Adrenal gland (tissue), 9 donors: ENCODE measurements at regions not wholly inside any gene's neighbourhood (a gene's known extent, or its start where the extent isn't known, plus 50 kb on each side); places are given as distances from the start of the nearest gene placed in this dataset.

Experiments used
- DNase-seq, 7 donors: peaks; one replicate each; pipeline ENCODE4 v3.0.0-alpha.2; 2019 to 2020
- H3K27ac ChIP-seq, 5 donors: fragments of 200-600 bp; sonication (generic) in 4 of 5; 1 replicate in 3 of 5; 2 replicates in 2 of 5; pipeline versions ENCODE4 v1.5.1 to v1.8.0; 2016 to 2020; ENCODE audit warnings: mild to moderate bottlenecking in 1 of 5
- H3K27me3 ChIP-seq: fragments of 200-600 bp; 2 replicates; pipeline ENCODE4 v1.8.0; 2021
- H3K36me3 ChIP-seq, 2 donors: fragments of 200-600 bp; replicated peaks in 1 of 2; 1 replicate in 1 of 2; 2 replicates in 1 of 2; pipeline versions ENCODE4 v1.5.1 to v1.8.0; 2018 to 2022
- H3K4me1 ChIP-seq, 2 donors: fragments of 200-600 bp; replicated peaks in 1 of 2; 1 replicate in 1 of 2; 2 replicates in 1 of 2; pipeline versions ENCODE4 v1.5.1 to v1.8.0; 2018 to 2021
- H3K4me3 ChIP-seq, 4 donors: fragments of 200-600 bp; sonication (generic) in 3 of 4; one replicate each; pipeline ENCODE4 v1.5.1; 2016 to 2018
- H3K9me3 ChIP-seq, 3 donors: fragments of 200-600 bp; sonication (generic) in 1 of 3; replicated peaks in 1 of 3; 1 replicate in 2 of 3; 2 replicates in 1 of 3; pipeline versions ENCODE4 v1.5.1 to v1.8.0; 2016 to 2021
- POLR2A ChIP-seq, 2 donors: fragments of 450-650 bp; IDR thresholded peaks; one replicate each; pipeline ENCODE4 v1.6.1; 2017; ENCODE audit warnings: antibody characterized with exemption in 2 of 2, mild to moderate bottlenecking in 2 of 2, moderate library complexity in 1 of 2
- WGBS, 4 donors: extraction: QIAGEN DNeasy Blood & Tissue Kit in 2 of 4; methylation state at CpG; one replicate each; pipeline versions ENCODE4 v1.1.5 to v1.1.7; 2013 to 2017; 5-methylcytosine and 5-hydroxymethylcytosine counted together
- intact Hi-C, 2 donors: fragments of 100-400 bp; cut with DNase I; formaldehyde crosslinking; loops; one replicate each; pipeline versions ENCODE4 v1.14.1 to v1.15.0; 2022 to 2023
- TF ChIP-seq, protein P1 (sequence below), 6 experiments: fragments of 450-650 bp in 4 of 6; fragments of 200-600 bp in 2 of 6; sonication (generic) in 1 of 6; IDR thresholded peaks; 1 replicate in 5 of 6; 2 replicates in 1 of 6; pipeline versions ENCODE4 v1.5.1 to v1.8.0; 2016 to 2021; ENCODE audit warnings: antibody characterized with exemption in 6 of 6, mild to moderate bottlenecking in 2 of 6, moderate library complexity in 1 of 6
- donor health status: healthy with polysubstance abuse.
- donor health status: Bipolar disorder and iron deficiency.
- donor health status: DM: yes; HTN: yes; CAD: no.
- donor health status: DM: no; HTN: no; CAD: no.
- donor health status: DM: no; HTN: no; CAD: no.

DNA sequence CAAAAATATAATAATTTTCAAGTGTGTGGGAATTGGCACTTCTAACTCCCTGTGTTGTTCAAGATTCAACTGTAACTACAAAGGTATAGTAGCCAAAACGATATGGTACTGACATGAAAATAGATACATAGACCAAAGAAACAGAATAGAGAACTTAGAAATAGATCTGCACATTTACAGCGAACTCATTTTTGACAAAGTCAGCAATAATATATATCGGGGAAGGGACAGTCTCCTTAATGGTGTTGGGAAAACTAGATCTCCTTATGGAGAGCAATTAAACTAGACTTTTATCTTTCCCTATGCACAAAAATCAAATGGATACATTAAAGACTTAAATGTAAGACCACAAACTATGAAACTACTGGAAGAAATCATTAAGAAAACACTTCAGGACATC, 1530.6 kb upstream of the SLC39A10 start:
- H3K4me1 ChIP-seq: no peaks in the 10 kb centered on the region
- no peak for TF ChIP-seq POLR2A (IDR thresholded peaks at IDR 0.05)
- TF ChIP-seq, protein P1, sequence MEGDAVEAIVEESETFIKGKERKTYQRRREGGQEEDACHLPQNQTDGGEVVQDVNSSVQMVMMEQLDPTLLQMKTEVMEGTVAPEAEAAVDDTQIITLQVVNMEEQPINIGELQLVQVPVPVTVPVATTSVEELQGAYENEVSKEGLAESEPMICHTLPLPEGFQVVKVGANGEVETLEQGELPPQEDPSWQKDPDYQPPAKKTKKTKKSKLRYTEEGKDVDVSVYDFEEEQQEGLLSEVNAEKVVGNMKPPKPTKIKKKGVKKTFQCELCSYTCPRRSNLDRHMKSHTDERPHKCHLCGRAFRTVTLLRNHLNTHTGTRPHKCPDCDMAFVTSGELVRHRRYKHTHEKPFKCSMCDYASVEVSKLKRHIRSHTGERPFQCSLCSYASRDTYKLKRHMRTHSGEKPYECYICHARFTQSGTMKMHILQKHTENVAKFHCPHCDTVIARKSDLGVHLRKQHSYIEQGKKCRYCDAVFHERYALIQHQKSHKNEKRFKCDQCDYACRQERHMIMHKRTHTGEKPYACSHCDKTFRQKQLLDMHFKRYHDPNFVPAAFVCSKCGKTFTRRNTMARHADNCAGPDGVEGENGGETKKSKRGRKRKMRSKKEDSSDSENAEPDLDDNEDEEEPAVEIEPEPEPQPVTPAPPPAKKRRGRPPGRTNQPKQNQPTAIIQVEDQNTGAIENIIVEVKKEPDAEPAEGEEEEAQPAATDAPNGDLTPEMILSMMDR (IDR thresholded peaks at IDR 0.05): no peak
- no peaks in the 10 kb centered on the region for H3K9me3 ChIP-seq
- intact Hi-C loops: no loop called here
- no peaks in the 10 kb centered on the region for H3K36me3 ChIP-seq
- H3K4me3 ChIP-seq: no peak overlapping the region
- WGBS, 4 donors: 77 to 86% (median 79%) methylated on average over 3 of the region's 3 CpGs
- H3K27me3 ChIP-seq: no peaks in the 10 kb centered on the region
- H3K27ac ChIP-seq: no peak overlapping the region
- no peak for DNase-seq

DNA sequence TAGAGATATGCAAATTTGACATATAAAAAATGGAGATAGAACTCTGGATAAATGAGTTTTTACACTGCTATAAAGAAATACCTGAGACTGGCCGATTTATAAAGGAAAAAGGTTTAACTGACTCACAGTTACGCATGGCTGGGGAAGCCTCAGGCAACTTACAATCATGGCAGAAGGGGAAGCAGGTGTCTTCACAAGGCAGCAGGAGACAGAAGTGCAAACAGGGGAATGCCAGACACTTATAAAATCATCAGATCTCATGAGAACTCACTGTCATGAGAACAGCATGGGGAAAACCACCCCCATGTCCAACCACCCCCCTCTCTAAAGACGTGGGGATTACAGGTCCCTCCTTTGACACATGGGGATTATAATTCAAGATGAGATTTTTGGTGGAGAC, 1540.2 kb upstream of the SLC39A10 start:
- Histone ChIP-seq H3K27me3 (no peaks in the 10 kb centered on the region), H3K36me3 (no peaks in the 10 kb centered on the region), H3K4me1 (no peaks in the 10 kb centered on the region), H3K9me3 (no peaks in the 10 kb centered on the region), H3K27ac (no peak overlapping the region), H3K4me3 (no peak overlapping the region)
- 56 to 72% (median 59%) methylated on average over 3 of the region's 3 CpGs for WGBS, 4 donors
- intact Hi-C loops: no loop called here
- TF ChIP-seq, protein P1 (IDR thresholded peaks at IDR 0.05): no peak
- TF ChIP-seq POLR2A (IDR thresholded peaks at IDR 0.05): no peak
- DNase-seq: no peak

DNA sequence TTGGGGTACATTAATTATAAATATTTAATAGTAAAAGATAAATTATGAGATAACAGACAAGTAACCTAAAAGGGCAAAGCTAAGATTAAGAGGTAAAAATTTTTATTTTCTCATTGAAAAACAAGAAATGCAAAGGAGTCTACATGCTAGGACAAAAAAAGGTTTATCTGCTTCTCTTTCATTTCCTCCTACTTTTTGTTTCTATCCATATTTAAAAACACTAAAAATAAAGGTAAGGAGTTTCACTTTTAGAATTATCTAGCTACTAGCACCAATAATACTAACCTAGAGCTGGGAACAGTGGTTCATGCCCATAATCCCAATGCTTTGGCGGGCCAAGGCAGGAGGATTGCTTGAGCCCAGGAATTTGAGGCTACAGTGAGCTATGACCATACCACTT, 1551.7 kb upstream of the SLC39A10 start:
- TF ChIP-seq, protein P1 (IDR thresholded peaks at IDR 0.05): no peak
- no peak for TF ChIP-seq POLR2A (IDR thresholded peaks at IDR 0.05)
- no peaks in the 10 kb centered on the region for H3K27me3 ChIP-seq
- WGBS, 4 donors: 91 to 100% (median 94%) methylated on average over 1 of the region's 1 CpG

DNA sequence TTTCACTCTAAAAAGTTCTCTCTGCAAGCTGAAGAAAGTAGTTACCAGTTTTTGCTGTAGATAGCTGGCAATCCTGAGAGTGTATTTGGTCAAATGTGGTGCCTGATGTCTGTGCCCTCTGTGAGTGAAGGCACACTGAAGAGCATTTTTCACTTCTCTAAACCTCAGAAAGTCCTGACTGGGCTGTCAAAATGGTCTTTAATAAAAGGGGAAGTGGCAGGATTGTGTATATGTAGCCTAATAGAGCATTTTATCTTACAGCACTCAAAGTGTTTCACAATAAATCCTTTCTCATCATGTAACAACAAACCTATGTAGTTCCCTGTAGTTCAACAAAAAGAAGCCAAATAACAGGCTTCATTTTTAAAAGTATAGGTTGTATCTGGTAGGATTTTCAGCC, 1552.3 kb upstream of the SLC39A10 start:
- no peaks in the 10 kb centered on the region for H3K27me3 ChIP-seq
- H3K9me3 ChIP-seq: no peaks in the 10 kb centered on the region
- no peaks in the 10 kb centered on the region for H3K4me1 ChIP-seq
- DNase-seq: no peak
- no peak overlapping the region for H3K4me3 ChIP-seq
- no peak overlapping the region for H3K27ac ChIP-seq
- no peaks in the 10 kb centered on the region for H3K36me3 ChIP-seq
- intact Hi-C loops: no loop called here
- TF ChIP-seq POLR2A (IDR thresholded peaks at IDR 0.05): no peak
- TF ChIP-seq, protein P1 (IDR thresholded peaks at IDR 0.05): no peak

More for the DNA sequence above, 1551.7 kb upstream of the SLC39A10 start:
- no peak for DNase-seq
- no peak overlapping the region for H3K27ac ChIP-seq
- no peaks in the 10 kb centered on the region for H3K4me1 ChIP-seq
- H3K9me3 ChIP-seq: no peaks in the 10 kb centered on the region
- H3K4me3 ChIP-seq: no peak overlapping the region
- intact Hi-C loops: no loop called here
- H3K36me3 ChIP-seq: no peaks in the 10 kb centered on the region
